HG03103 (cell line): ENCODE measurements at regions not wholly inside any gene's neighbourhood (a gene's known extent, or its start where the extent isn't known, plus 50 kb on each side); places are given as distances from the start of the nearest gene placed in this dataset.

ENCODE experiments used
- ATAC-seq: cut with Tn5 transposase; IDR thresholded peaks from one replicate; pipeline ENCODE4 v1.9.1; 2021; ENCODE audit warnings: low read depth; ENCODE audit not compliant: unreplicated experiment

DNA sequence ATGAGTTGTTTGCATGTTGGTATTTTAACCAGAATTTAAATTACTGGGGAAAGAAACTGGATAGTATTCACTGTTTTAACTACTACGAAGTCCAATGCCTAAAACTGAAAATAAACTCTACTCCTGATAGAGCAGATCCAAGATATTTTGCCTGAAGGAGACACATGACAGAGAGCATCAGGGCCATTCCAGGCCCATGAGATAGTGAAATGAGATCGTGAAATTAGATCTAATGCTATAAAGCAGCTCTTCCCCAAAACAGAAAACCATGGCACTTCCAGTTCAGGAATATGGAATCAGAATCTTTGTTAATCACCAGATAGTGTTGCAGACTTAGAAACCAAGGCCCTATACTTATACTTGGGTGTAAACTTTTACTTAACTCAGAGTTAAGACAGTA, 124.3 kb upstream of the CACNA2D1 start:
- ATAC-seq: no peak

DNA sequence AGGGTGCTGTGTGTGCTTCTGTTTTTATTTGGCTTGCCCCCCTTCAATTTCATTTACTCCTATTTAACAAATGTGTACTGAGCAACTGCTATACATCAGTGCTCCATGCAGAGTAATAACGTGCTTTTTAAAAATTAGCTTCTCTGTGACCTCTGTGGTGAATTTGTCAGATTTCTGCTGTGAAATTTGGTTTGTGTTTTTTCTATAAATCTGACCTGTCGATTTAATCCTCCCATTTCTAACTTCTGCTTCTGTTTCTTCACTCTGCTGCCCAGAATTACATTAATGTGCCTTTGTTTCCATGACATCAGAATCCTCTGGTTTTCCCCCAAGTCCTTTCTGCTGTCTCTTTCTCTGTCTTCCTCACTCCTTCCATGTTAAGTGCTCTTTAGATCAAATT, 123.8 kb upstream of the CACNA2D1 start:
- no peak for ATAC-seq

DNA sequence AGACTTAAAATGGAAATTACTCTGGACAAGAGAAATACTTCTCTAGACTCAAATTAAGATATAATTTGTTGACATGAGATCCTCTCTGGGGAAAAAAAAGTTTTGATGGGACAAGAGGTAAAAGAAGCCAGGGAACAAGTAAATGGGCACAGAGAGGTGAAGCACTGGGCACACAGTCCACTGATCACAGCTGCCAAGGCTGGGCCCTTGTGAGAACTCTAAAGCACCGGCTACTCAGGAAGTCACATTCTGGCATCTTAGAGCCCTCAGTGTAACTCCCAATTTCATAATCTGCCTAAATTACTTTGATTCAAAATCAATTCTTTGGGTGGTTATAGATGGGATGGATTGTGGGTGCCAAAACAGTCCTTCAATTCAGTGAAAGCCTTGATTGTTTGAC, 123.2 kb upstream of the CACNA2D1 start:
- no peak for ATAC-seq

DNA sequence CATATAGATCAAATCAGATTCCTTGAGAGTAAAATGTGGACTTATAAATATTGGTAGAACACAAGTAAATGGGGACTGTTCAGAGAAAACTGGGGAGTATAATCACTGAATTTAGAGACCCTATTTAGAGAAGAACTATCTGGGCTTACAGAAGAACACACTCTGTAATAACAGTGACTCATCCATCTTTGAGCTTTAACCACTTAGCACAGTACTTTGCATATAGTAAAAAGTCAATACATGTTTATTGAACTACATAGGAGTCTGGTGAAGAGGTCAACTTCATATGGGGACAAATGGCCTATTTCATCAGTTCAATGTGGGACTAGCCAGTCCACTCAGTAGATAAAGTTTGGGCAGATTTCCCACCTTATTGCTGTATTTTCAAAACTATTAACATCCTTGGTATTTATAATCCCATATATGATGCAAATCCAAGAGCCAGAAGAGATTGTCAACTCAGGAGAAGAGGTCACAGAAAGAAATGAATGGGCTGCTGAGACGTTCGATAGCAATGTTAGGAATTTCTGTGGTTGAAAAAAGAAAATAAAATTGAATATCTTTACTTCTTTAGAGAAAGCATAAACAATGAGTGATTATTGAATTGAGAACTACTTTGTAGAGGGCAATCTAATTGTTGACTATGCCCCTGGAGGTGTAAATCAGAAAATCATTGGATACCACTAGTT, 119.3 kb upstream of the CACNA2D1 start:
- ATAC-seq: no peak

DNA sequence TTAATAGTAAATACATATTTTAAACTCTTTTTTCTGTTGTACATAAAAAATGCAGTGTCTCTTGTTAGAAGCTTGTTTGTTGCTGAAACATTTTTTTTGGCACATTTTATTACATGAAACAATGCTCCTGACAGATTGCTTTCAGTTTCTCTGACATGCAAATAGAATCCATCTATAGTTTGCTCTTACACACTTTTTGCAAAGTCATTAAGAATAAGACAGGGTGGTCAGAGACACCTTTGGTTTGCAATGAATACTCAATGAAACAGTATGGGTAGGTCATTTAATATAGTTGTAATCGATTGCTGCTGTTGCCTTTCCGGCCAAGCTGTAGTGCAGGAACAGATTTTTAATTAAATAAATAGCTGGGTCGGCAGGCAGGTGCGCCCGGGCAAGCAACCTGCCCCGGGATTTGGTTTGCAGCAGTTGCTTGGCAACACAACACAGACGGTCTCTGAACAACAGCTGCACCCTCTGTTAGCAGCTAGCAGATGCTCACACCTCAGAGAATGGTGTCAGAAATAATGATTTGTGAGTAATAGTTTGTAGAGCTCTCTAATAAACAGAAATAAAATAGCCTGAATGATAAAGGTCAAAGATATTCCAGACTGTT, 115.7 kb upstream of the CACNA2D1 start:
- ATAC-seq: no peak

DNA sequence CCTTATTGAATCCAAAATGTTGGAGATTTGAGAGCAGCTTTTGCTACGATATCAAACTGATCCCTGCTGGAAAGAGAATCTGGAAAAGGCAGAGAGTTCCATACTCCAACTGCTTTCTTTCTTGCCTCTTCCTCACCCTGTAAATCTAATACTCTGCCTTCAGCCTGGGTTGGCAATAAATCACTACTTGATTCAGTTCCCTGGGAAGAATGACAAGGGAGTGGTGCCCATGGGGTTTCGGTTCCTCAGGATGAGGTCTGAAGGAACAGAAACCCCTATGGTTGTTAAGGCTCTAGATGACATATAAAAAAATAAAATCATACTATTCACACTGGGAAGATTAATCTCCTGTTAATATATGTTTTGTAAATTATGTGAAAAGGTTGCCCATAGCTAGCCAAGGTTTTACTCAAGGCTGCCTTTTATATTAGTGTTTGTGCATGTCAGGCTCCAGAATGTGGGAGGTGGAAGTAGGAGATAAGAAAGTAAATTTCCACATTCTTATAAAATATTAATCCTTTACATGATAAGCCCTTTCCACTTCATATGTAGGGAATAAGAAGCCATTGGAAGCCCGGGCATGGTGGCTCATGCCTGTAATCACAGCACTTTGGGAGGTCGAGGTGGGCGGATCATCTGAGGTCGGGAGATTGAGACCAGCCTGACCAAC, 106.2 kb upstream of the CACNA2D1 start:
- ATAC-seq: no peak

DNA sequence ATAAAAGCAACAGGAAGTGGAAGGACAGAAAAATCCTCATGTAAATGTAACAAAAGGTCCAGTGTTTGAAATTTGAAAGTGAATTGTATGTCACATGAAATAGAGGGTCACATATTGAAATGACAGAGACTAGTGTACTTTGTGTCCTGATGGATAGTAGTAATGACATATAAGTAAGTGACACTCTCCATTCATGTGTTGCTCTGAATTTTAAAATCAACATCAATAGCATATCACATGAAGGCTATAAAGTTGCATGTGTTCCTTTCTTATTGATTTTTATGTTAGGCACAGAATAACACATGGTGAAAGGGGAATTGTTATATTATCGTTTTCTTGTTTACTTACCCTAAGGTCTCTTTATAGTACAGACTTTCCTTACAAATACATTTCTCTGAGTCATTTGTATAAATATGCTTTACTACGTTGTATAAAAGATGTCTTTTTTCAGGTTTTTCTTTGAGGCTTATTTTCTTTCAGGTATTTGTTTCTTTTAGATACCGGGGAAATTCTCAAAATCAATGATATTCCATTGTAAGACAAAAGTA, 104.6 kb upstream of the CACNA2D1 start:
- ATAC-seq: no peak

DNA sequence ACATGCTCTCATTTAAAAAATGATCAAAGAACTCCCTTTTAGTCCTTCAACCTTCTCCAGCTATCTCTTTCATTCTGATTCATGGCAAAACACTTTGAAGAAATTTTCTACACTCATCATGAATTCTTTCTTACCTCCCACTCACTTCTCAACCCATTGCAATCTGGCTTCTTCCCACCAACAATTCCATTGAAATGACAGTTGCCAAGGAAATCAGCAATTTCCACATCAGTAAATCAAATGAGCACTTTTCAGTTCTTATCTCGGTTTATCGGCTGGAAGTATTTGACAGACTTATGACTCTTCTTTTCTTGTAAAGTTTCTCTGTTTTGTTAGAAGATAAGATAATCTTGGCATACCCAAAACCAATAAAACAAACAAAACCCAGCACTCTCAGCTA, 99.1 kb upstream of the CACNA2D1 start:
- no peak for ATAC-seq

DNA sequence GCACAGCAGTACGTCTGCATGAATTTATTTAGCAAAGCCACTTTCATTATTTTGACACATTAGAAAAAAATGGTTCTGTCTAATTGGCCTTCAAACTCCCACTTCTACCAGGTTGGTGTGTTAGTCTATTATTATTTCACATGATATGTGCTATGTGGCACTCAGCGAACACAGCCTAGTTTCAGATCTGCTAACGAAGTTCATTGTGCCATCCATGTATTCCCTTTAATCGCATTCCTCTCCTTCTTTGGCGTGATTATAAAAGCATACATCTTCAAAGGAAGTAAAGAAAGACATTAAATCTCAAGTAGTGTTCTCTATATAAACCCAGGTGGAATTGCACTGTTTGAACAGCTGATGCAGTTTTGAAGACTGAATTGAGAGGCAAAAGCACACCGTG, 96.4 kb upstream of the CACNA2D1 start:
- ATAC-seq: no peak

DNA sequence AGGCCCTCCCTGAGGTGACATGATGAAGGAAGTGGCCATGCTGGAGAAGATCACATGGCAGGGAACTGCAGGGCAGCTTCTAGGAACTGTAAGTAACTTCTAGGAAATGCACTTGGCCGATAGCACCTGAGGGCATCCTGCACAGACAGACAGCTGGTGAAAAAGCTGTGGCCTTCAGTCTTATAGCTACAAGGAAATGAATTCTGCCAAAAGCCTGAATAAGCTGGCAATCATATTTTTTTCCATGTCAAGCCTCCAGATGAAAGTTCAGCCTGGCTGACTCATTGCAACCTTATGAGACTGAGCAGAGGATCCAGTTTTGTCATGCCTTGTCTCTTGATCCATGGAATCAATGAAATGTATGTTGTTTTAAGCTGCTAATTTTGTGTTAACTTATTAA, 91.1 kb upstream of the CACNA2D1 start:
- ATAC-seq: no peak

DNA sequence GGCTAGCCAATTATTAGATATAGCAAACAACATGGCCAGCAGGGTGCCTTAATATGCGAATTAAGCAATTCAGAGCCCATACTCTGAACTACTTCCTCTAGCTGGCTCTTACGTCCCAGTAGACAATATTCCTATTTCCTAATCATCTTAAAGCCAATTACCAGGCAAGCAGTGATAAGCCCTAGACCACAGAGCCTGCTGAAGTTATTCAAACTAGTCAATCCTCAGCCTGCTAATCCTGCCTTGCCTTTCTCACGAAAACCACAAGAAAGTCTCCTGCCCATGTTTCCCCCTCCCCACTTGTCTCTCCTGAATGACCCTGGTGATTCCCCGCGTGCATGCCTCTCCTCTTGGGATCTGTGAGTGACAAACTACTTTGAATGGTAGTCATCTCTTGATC, 86.8 kb upstream of the CACNA2D1 start:
- no peak for ATAC-seq

DNA sequence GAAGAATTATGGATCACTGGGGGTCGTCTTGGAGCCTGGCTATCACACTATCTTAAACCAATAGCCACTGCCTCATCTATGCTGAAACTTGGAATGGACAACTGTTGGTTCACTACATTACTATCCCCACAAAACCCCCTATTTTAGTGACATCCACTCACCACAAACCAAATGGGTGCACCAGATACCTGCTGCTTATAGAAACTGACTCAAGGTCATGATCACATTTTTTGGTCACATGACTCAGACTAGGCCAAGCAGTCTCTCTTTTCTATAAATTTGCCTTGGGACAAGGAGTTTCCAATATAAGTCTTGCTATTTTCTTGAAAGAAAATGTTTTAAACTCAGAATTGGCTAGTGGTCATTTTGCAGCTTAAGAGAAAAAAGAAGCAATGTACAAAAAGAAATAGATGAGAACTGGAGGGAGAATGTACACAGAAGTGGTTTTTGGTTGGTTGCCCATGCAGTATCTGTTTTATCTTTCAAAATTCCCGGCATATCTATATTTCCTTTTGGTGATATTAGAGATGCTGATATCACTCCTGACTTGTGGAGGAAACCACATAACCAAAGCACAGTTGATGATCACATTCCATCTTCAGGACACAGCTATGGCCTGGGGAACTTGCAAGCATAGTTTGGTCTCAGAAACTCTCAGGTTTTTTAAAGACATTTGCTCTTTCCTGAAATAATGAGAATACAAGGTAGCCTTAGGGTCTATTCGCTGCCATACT, 85.2 kb upstream of the CACNA2D1 start:
- ATAC-seq: no peak

DNA sequence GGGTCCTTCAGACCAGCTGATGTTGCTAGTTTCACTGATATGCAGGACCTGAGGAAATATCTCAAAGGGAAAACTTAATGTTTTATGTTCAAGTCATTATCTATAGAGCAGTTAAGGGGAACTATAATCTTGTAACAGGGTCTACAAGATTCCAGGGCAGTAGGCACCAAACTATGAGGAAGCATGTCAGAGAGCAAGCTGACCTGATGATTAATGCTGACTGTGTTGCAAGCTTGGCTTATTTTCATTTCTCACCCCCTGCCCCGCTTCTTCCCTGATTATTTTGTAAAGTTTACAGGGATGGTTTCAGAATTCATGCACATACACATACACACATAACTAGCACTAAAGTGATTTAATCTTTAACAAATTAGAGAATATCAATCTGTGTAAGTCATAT, 84.3 kb upstream of the CACNA2D1 start:
- no peak for ATAC-seq

DNA sequence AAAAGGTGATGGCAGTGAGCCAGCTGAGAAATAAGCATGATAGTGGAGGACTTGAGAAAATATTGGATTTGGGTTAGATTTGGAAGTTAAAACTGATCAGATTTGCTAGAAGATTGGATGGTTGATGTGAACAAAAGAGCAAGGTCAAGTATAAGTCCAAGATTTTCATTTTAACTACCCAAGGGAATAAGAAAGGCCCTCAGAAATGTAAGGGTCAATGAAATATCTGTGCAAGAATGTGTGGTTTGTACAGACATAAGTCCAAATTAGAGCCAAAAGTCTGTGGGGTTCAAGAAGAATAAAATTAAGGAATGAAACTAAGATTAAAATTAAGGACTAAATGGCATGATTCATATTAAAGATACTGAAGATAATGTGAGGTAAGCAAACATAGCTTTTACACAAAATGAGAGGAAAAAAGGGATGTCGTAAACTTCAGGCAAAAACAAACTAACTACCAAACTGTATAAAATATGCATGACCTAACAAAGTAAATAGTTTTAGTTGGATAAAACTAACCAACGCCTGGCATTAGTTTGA, 78.4 kb upstream of the CACNA2D1 start:
- ATAC-seq: no peak

DNA sequence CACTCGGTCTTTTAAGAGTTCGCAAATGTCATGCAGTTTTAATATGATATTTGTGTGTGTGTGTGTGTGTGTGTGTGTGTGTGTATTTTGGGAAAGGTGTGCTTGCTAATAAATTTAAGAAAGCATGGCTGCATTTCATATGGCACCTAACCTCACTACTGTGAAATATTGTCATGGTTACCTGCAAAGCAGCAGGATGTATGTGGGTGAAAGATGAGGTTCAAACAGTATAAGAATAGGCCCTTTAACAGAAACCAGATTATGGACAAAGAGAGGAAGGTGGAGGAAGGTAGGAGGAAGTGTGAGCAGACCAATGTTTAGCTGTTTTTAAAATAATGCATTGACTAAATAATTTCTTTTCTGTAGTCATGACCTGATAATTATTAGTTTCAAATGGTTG, 73.5 kb upstream of the CACNA2D1 start:
- ATAC-seq: no peak

DNA sequence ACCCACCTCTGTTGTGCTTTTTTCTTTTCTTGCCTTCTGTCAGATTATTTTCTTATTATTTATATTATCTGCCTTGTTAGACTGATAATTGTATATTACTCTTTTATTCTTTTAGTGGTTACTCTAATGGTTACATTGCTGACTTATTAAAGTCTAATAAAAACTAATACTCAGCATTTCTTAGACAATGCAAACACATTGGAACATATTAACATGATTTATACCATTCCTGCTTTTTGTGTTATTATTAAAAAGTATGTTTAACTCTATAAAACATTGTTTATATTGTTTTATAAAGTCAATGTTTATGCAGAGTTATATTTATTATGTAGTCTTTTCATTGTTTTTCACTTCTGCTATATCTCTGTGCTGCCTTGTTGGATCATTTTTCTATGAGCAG, 68.0 kb upstream of the CACNA2D1 start:
- no peak for ATAC-seq

DNA sequence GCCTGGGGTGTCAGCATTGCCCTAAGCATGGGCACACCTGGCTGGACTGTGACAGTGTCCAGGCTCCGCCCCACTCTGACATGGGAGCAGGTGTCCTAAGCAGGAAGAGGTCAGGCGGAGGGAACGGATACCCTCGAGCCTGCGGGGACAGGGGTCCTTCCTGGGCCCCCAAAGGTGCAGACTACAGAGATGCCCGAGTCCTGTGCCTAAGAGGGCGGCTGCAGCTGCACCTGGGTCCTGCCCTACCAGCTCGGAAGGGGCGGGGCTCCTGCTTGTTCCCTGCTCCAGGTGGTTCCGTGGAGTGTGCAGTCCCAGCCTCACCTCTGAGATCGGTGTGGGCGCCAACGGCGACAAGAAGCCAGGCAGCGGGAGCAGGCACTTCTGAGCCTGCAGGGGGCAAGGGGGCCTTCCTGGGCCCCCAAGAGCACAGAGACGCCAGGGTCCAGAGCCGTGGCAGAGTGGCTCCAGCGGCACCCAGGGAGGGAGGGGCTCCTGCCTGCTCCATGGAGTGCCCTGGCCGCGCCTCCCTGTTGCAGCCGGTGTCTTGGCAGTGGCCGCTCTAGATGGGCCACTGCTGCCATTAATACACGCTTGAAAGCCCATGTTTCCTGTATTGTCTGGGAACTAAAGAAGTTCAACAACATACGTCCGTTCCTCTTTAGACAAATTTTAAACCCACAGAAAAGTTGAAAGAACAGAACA, 64.5 kb upstream of the CACNA2D1 start:
- no peak for ATAC-seq

DNA sequence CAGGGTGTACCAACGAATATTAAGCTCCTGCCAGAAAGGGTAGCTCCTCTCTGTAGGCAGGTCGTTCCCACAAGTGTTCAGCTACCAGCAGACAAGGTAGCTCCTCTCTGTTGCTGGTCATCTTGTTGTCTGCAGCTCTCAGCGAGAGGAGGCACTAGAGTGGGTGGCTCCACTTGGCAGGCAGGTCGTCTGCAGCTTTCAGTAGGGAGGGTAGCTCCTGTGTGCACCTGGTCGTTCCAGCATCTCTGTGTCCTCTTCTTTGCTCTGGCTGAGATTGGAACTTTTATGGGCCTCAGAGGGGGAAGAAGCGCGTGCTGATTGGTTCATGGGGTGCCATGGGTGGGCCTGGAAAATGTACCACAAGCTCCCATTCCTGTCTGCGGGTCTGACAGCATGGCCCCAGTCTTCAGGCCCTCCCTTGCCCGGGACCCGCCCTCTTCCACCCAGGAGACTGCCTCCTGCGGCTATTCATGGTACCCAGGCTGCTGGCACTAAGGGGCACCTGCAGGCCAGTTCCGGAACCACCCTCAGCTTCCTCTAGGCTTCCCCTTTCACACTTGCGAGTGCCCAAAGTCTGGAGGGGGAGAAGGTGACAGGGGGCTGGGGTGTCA, 63.9 kb upstream of the CACNA2D1 start:
- no peak for ATAC-seq

DNA sequence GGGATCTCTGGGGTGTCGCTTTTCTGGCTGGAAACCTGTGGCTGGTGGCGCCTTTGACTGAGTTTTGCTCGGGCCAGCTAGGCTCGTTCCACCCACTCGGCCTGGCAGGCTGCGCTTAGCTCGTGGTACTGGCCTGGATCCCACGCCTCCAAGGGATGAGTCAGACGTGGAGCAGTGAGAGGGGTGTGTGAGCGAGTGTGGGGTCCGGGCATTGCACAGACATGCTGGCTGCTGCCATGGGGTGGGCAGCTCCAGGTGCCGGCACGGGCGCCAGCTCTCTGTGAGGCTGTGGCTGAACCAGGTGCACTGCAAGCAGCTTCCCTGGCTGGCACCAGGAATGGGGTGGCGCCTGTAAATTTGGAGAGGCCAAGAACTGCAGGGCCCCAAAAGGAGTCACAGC, 63.1 kb upstream of the CACNA2D1 start:
- no peak for ATAC-seq

DNA sequence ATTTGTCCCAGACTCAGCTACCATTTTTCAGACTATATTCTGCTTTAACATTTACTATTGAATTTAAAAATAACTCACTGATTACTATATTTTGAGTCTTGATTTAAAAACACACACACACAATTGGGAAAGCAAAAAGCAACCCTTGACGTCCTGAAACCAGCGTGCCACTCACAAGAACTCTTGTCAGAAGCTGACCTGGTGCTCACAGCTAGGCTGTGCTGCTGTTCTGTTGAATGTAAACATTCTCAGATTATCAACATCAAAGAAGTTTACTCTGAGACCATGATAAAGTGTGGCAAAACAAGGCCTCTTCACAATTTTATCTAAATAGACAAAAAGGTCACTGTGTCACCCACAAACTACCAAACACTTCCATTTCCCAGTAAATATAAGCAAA, 62.6 kb upstream of the CACNA2D1 start:
- no peak for ATAC-seq
